ENCODE measurements at regions not wholly inside any gene's neighbourhood (a gene's known extent, or its start where the extent isn't known, plus 50 kb on each side); places are given as distances from the start of the nearest gene placed in this dataset.
"Not testable (repeated sequence)": the region's sequence is repeated elsewhere in the genome, so short reads cannot be mapped to it uniquely, and the experiment has no call there.

DNA sequence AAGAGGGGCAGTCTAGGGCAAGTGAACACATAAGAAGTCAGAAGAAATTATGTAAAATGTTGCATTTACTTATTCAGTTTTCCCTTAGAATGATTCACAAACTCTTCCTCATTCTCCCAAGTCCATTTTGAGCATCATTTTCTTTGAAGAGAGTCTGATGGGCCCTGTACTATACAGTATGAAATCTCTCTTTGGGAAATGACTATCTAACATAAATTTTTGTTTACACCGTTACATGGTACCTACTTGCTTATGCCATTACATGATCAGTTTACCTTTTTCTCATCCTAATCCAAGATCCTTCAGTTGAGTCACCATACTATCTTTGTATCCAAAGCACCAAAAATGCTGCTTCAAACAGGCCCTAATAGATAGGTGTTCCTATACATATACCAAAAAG, 4774.4 kb upstream of the OR11H1 start:
- TF ChIP-seq EZH2 (IDR thresholded peaks at IDR 0.05; ENCODE audit: low read length, unreplicated experiment); EZH2phosphoT487 (IDR thresholded peaks at IDR 0.05; ENCODE audit: borderline replicate concordance, low read length): not testable (repeated sequence)
- TF ChIP-seq, protein P1, sequence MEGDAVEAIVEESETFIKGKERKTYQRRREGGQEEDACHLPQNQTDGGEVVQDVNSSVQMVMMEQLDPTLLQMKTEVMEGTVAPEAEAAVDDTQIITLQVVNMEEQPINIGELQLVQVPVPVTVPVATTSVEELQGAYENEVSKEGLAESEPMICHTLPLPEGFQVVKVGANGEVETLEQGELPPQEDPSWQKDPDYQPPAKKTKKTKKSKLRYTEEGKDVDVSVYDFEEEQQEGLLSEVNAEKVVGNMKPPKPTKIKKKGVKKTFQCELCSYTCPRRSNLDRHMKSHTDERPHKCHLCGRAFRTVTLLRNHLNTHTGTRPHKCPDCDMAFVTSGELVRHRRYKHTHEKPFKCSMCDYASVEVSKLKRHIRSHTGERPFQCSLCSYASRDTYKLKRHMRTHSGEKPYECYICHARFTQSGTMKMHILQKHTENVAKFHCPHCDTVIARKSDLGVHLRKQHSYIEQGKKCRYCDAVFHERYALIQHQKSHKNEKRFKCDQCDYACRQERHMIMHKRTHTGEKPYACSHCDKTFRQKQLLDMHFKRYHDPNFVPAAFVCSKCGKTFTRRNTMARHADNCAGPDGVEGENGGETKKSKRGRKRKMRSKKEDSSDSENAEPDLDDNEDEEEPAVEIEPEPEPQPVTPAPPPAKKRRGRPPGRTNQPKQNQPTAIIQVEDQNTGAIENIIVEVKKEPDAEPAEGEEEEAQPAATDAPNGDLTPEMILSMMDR (conservative IDR thresholded peaks at IDR 0.05; ENCODE audit: low read depth, low read length), result not testable (repeated sequence)
